Fibroblast of lung (primary cell): ENCODE measurements at regions not wholly inside any gene's neighbourhood (a gene's known extent, or its start where the extent isn't known, plus 50 kb on each side); places are given as distances from the start of the nearest gene placed in this dataset.

ENCODE experiments used
- DNase-seq, 2 donors: peaks; one replicate each; pipeline versions ENCODE4 v3.0.0 to v3.0.0-alpha.2; 2010; ENCODE audit warnings: low read depth in 2 of 2
- H2AFZ ChIP-seq: 2 replicates; pipeline ENCODE4 v1.5.1; 2012; ENCODE audit warnings: low read length, control low read depth, inconsistent platforms
- H3K27ac ChIP-seq: 2 replicates; pipeline ENCODE4 v1.5.1; 2011; ENCODE audit warnings: low read length, control low read depth; ENCODE audit not compliant: insufficient read depth
- H3K27me3 ChIP-seq: 2 replicates; pipeline ENCODE4 v1.5.1; 2011; ENCODE audit warnings: mild to moderate bottlenecking, low read length; ENCODE audit not compliant: control insufficient read depth, insufficient read depth
- H3K36me3 ChIP-seq: 2 replicates; pipeline ENCODE4 v1.5.1; 2011; ENCODE audit warnings: low read length; ENCODE audit not compliant: control insufficient read depth, insufficient read depth
- H3K4me1 ChIP-seq: 2 replicates; pipeline ENCODE4 v1.5.1; 2011; ENCODE audit warnings: low read length; ENCODE audit not compliant: control insufficient read depth, insufficient read depth; ENCODE audit errors: extremely low read depth
- H3K4me2 ChIP-seq: 2 replicates; pipeline ENCODE4 v1.5.1; 2011; ENCODE audit warnings: low read length, control low read depth; ENCODE audit not compliant: insufficient read depth; ENCODE audit errors: extremely low read depth
- H3K4me3 ChIP-seq, 4 experiments: fragments of 200-600 bp in 1 of 4; sonication (generic) in 1 of 4; replicated peaks in 1 of 4; 2 replicates each; pipeline ENCODE4 v1.5.1; 2011 to 2016; ENCODE audit warnings: low read length in 4 of 4, low read depth in 3 of 4, mild to moderate bottlenecking in 3 of 4, control low read depth in 2 of 4, inconsistent platforms in 1 of 4, mixed read lengths in 1 of 4; ENCODE audit not compliant: insufficient read depth in 1 of 4; ENCODE audit errors: control extremely low read depth in 1 of 4
- H3K79me2 ChIP-seq: 2 replicates; pipeline ENCODE4 v1.5.1; 2012; ENCODE audit warnings: mild to moderate bottlenecking, low read length, inconsistent platforms; ENCODE audit not compliant: control insufficient read depth, insufficient read depth
- H3K9ac ChIP-seq: 2 replicates; pipeline ENCODE4 v1.5.1; 2011; ENCODE audit warnings: mild to moderate bottlenecking, low read length, control low read depth; ENCODE audit not compliant: insufficient read depth
- H3K9me3 ChIP-seq: 2 replicates; pipeline ENCODE4 v1.5.1; 2012; ENCODE audit warnings: low read depth, low read length; ENCODE audit not compliant: control insufficient read depth, insufficient read depth
- H4K20me1 ChIP-seq: 2 replicates; pipeline ENCODE4 v1.5.1; 2011; ENCODE audit warnings: low read length; ENCODE audit not compliant: control insufficient read depth, insufficient read depth; ENCODE audit errors: extremely low read depth
- EZH2 ChIP-seq: IDR thresholded peaks from 2 replicates; pipeline ENCODE4 v1.5.1; 2012; ENCODE audit warnings: low read length, control low read depth, mild to moderate bottlenecking; ENCODE audit errors: missing control alignments
- TF ChIP-seq, protein P1 (sequence below), 2 donors: IDR thresholded peaks in 1 of 2; conservative IDR thresholded peaks in 1 of 2; 1 replicate in 1 of 2; 2 replicates in 1 of 2; pipeline ENCODE4 v1.5.1; 2011 to 2012; ENCODE audit warnings: low read length in 2 of 2, control low read depth in 1 of 2, inconsistent platforms in 1 of 2, low read depth in 1 of 2, mild to moderate bottlenecking in 1 of 2

DNA sequence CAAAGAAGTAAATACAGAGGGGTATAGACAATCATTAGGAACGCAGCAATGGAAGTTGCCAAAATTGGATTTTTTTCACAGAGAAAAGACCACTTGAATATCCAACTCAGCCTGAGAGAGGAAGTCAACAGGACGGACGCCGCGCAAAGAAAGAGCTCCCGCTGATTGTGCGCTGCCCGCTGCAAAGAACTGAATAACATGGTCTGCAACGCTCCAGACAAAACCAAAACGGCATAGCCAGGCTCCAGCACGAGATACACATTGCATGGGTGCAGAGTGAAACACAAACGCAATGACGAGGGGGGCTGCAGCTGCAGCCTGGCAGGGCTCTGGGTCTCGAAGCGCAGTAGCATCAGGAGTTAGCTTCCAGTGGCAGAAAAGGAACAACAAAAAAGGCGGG lies 113.9 kb upstream of the MGMT start:
- H3K4me3 ChIP-seq: no peak overlapping the region

DNA sequence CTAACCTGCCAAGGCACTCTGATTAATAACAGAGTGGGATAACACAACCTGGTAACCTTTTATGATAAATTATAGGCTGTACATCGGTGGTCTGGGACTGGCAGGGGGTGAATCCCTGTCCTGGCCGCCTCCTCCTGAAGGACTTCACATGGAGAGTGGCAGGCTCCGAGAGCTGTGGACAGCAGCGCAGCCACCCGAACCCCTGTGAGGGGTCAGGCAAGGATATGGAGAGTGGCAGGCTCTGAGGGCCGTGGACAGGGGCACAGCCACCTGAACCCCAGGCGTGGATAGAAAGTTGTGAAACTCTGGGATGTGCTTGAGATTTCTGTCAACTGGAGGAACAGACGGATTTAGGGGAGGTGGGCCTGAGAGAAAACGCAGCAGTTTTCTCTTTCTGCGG lies 107.0 kb upstream of the MGMT start:
- H3K9ac ChIP-seq: no peak overlapping the region
- no peak overlapping the region for H3K4me3 ChIP-seq
- H3K27me3 ChIP-seq: no peaks in the 10 kb centered on the region
- no peaks in the 10 kb centered on the region for H3K9me3 ChIP-seq
- H3K36me3 ChIP-seq: no peaks in the 10 kb centered on the region
- DNase-seq: no peak
- TF ChIP-seq, protein P1, sequence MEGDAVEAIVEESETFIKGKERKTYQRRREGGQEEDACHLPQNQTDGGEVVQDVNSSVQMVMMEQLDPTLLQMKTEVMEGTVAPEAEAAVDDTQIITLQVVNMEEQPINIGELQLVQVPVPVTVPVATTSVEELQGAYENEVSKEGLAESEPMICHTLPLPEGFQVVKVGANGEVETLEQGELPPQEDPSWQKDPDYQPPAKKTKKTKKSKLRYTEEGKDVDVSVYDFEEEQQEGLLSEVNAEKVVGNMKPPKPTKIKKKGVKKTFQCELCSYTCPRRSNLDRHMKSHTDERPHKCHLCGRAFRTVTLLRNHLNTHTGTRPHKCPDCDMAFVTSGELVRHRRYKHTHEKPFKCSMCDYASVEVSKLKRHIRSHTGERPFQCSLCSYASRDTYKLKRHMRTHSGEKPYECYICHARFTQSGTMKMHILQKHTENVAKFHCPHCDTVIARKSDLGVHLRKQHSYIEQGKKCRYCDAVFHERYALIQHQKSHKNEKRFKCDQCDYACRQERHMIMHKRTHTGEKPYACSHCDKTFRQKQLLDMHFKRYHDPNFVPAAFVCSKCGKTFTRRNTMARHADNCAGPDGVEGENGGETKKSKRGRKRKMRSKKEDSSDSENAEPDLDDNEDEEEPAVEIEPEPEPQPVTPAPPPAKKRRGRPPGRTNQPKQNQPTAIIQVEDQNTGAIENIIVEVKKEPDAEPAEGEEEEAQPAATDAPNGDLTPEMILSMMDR (conservative IDR thresholded peaks at IDR 0.05 in 1 of 2, IDR thresholded peaks at IDR 0.05 in 1 of 2; ENCODE audit: low read depth in 1 of 2, low read length in 2 of 2): no peak
- TF ChIP-seq EZH2: no peak
- H3K4me1 ChIP-seq: no peaks in the 10 kb centered on the region
- no peak overlapping the region for H3K27ac ChIP-seq
- no peaks in the 10 kb centered on the region for H4K20me1 ChIP-seq
- H2AFZ ChIP-seq: no peak overlapping the region
- H3K79me2 ChIP-seq: no peaks in the 10 kb centered on the region
- no peak overlapping the region for H3K4me2 ChIP-seq

More for the DNA sequence above, 113.9 kb upstream of the MGMT start:
- Histone ChIP-seq H3K36me3 (no peaks in the 10 kb centered on the region), H3K4me1 (no peaks in the 10 kb centered on the region), H3K79me2 (no peaks in the 10 kb centered on the region), H3K27ac (no peak overlapping the region), H3K4me2 (no peak overlapping the region), H3K9ac (no peak overlapping the region), H3K9me3 (no peaks in the 10 kb centered on the region), H4K20me1 (no peaks in the 10 kb centered on the region), H2AFZ (no peak overlapping the region), H3K27me3 (no peaks in the 10 kb centered on the region)
- no peak for TF ChIP-seq EZH2
- TF ChIP-seq, protein P1 (conservative IDR thresholded peaks at IDR 0.05 in 1 of 2, IDR thresholded peaks at IDR 0.05 in 1 of 2; ENCODE audit: low read depth in 1 of 2, low read length in 2 of 2): no peak
- no peak for DNase-seq

DNA sequence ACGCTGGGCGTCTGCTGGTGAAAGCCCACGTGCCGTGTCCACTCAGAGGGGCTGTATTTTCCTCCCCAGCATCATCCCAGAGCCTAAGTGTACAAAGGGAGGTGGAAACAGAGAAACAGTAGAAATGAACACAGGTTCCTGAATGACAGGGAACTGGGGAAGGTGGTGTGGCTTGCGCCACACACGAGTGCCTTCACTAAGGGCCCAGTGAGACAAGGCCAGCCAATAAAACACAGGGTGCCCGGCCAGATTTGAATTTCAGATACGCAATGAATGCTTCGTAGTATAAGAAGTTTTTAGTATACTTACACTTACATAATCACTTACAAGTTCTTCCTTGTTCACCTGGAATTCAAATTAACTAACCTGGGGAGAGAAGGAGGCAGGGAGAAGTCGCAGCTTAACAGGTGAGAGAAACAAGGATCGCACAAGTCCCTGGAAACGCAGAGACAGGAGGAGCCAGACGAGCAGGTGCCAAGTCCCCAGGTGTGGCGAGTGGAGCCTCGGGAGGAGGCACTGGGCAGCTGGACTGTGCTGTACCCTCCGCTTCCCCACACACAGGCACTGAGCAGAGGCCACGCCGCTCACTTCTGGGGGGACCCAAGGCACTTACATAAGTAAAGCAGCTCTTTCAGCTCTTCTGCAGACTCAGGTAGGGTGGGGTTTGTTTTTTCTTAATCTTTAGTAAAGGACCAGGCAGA lies 105.2 kb upstream of the MGMT start:
- Histone ChIP-seq H3K27ac (no peak overlapping the region), H3K79me2 (no peaks in the 10 kb centered on the region), H3K9me3 (no peaks in the 10 kb centered on the region), H2AFZ (no peak overlapping the region), H3K36me3 (no peaks in the 10 kb centered on the region), H4K20me1 (no peaks in the 10 kb centered on the region), H3K4me2 (no peak overlapping the region), H3K4me1 (no peaks in the 10 kb centered on the region), H3K27me3 (no peaks in the 10 kb centered on the region), H3K4me3 (no peak overlapping the region), H3K9ac (no peak overlapping the region)
- no peak for TF ChIP-seq EZH2
- TF ChIP-seq, protein P1 (conservative IDR thresholded peaks at IDR 0.05 in 1 of 2, IDR thresholded peaks at IDR 0.05 in 1 of 2; ENCODE audit: low read depth in 1 of 2, low read length in 2 of 2): no peak
- DNase-seq: no peak
